Loucy (cell line): ENCODE measurements at regions not wholly inside any gene's neighbourhood (a gene's known extent, or its start where the extent isn't known, plus 50 kb on each side); places are given as distances from the start of the nearest gene placed in this dataset.

ENCODE experiments used
- EZH2phosphoT487 ChIP-seq: fragments of 200-600 bp; IDR thresholded peaks from 2 replicates; pipeline ENCODE4 v1.6.1; 2018; ENCODE audit warnings: antibody characterized with exemption, mild to moderate bottlenecking, moderate library complexity, borderline replicate concordance
- TF ChIP-seq, protein P1 (sequence below): fragments of 200-600 bp; sonication (generic); conservative IDR thresholded peaks from 2 replicates; pipeline ENCODE4 v1.5.1; 2014; ENCODE audit warnings: mild to moderate bottlenecking, antibody characterized with exemption, low read length

DNA sequence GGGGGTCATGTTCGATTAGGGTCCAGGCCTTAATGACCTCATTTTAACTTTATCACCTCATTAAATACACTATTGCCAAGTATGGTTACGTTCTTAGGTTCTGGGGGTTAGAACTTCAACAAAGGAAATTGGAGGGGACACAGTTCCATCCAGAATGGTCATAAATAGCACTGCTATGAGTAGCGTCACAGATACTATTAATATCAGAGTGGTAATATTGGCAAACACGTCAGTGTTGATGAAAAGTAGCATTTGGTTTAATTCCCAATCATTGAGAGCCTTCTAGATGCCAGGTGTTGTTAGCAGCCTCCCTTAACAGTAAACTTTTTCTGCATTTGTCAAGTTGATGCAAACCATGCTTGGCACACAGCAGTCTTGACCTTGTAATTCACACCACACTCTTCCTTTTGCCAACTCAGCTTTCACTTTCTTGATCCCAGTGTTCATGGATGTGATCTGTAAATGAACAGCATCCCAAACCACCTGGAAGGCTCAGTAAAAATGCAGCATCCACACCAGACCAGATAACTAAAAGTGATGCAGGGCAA, 912.5 kb upstream of the TENM3 start:
- TF ChIP-seq, protein P1, sequence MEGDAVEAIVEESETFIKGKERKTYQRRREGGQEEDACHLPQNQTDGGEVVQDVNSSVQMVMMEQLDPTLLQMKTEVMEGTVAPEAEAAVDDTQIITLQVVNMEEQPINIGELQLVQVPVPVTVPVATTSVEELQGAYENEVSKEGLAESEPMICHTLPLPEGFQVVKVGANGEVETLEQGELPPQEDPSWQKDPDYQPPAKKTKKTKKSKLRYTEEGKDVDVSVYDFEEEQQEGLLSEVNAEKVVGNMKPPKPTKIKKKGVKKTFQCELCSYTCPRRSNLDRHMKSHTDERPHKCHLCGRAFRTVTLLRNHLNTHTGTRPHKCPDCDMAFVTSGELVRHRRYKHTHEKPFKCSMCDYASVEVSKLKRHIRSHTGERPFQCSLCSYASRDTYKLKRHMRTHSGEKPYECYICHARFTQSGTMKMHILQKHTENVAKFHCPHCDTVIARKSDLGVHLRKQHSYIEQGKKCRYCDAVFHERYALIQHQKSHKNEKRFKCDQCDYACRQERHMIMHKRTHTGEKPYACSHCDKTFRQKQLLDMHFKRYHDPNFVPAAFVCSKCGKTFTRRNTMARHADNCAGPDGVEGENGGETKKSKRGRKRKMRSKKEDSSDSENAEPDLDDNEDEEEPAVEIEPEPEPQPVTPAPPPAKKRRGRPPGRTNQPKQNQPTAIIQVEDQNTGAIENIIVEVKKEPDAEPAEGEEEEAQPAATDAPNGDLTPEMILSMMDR = no peak
- TF ChIP-seq EZH2phosphoT487 = no peak
